A204.1 (cell line): ENCODE measurements at regions not wholly inside any gene's neighbourhood (a gene's known extent, or its start where the extent isn't known, plus 50 kb on each side); places are given as distances from the start of the nearest gene placed in this dataset.

ENCODE experiments used
- FAIRE-seq: peaks from 2 replicates; lab custom pipeline; 2012; peaks lifted over from hg19 to GRCh38; lab: Jason Lieb, UNC

- no peak for FAIRE-seq
Measured at GRCh38 chrX:94041881-94042280, 367.9 kb downstream of the FAM133A start.

DNA sequence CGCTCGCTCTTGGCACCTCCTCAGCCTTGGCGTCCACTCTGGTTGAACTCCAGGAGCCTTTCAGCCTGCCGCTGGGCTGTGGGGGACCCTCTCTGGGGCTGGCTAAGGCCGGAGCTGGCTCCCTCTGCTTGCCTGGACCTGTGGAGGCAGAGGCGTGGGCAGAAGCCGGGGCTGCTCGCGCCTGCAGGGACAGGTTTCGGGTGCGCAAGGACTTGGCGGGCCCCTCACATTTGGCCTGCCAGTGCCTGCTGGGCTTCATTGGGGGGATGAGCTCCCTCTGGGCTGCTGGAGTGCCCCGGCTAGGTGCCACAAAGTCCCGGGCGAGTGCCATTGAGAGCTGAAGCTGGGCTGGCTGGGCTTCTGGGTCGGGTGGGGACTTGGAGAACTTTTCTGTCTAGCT, 371.7 kb downstream of the FAM133A start:
- FAIRE-seq, result no peak

GRCh38 chrX:94051926-94052325, 377.9 kb downstream of the FAM133A start:
- no peak for FAIRE-seq

DNA sequence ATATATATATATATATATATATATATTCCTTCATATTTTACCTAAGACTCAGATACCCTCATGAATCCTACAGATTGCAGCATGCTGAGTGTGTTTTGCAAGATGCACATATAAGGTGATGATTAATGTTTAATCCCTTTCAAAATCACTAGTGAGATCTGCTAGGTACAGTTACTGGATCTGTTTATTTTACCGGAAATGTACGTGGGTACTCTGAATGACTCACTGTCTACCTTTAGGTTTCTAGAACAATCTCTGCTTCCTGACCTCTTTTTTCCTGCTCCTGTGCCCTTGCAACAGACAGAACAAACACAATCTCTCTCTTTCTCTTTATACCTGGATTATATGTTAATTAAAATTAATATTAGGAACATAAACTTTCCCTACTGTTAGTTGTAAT, 379.6 kb downstream of the FAM133A start:
- FAIRE-seq, result no peak

- no peak for FAIRE-seq
Measured at GRCh38 chrX:94057385-94057784, 383.4 kb downstream of the FAM133A start.

DNA sequence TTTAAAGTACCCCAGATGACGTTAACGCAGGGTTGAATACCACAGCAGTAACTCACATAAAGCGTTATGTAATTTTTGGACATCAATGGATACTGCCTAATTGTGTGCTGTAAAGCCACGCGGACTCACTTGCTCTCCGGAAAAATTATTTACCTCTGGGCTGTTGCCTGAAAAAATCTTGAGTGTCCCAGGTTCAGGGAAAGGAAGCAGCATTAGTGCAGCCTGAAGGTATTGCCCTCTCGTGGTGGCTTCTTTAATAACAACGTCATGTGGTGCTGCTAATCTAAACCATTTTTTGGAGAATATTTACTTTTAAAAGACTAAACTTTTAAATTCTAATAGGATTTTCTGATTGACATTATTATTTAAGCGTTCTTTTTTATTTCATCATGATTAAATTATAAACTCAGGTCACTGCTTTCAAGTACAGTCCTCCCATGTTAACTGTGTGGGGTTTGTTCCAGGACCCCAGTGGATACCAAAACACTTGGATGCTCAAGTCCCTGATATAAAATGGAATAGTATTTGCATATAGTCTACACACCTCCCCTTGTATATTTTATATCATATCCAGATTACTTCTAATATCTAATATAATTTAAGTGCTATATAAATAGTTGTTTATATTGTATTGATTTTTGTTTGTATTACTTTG, 384.8 kb downstream of the FAM133A start:
- FAIRE-seq, result peak; percentile 46

DNA sequence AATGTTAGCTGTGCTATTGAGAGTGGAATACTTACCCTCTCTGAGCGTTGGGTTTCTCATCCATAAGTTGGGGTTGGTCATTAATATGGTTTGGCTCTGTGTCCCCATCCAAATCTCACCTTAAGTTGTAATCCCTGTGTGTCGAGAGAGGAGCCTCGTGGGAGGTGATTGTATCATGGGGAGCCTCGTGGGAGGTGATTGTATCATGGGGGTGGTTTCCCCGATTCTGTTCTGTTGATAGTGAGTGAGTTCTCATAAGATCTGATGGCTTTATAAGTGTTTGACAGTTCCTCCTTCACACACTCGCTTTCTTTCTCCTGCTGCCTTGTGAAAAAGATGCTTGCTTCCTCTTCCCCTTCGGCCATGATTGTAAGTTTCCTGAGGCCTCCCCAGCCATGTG, 391.1 kb downstream of the FAM133A start:
- no peak for FAIRE-seq

DNA sequence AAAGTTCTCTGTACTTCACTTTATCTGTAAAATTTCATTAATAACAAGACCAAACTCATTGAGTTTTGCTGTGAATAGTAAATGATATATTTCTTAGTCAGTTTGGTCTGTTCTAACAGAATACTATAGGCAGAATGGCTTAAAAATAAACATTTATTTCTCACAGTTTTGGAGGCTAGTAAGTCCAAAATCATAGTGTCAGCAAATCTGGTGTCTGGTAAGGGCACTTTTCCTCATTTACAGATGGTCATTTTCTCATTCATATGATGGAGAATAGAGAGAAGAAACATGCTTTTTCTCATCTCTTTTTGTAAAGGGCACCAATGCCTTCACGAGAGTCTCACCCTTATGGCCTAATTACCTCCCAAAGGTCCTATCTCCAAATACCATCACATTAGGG, 415.1 kb downstream of the FAM133A start:
- no peak for FAIRE-seq

DNA sequence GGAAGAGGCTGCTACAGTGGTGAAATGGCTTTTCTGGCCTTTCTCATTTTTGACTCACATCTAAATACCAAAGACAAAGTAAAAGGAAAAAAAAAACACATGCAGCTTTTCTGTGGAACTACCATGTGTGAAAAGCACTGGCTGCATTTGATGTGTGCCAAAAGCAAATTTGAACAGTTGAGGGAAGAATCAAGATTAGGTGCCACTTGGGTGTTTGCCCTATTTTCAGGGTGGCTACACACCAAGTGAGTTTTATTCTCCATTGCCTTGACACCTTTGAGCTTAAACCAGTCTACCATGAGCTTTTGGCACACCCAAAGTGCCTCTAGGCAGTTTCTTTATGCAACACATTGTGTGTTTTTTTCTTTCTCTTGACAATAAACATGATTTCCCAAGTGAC, 423.9 kb downstream of the FAM133A start:
- FAIRE-seq, result no peak

DNA sequence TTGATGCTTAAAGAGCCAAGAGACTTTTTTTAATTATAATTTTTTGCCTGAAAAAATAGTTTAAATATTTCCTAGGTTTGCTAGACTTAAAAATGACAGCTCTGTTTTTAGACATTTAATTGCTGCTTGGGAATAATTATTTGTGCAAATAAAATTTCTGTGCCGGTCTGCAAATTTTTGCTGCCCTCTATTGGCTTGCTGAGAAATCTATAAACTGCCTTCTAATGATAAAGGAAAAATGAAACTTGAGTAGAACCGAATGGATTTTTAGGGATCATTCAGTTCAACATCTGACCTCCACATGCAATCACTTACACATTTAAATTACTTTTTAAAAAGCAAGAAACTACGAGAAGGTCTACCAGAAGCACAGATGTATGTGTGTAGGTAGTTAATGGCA, 434.0 kb downstream of the FAM133A start:
- FAIRE-seq, result peak; percentile 71

GRCh38 chrX:94114362-94114761, 440.4 kb downstream of the FAM133A start:
- no peak for FAIRE-seq

- no peak for FAIRE-seq
Measured at GRCh38 chrX:94121799-94122198, 447.8 kb downstream of the FAM133A start.

DNA sequence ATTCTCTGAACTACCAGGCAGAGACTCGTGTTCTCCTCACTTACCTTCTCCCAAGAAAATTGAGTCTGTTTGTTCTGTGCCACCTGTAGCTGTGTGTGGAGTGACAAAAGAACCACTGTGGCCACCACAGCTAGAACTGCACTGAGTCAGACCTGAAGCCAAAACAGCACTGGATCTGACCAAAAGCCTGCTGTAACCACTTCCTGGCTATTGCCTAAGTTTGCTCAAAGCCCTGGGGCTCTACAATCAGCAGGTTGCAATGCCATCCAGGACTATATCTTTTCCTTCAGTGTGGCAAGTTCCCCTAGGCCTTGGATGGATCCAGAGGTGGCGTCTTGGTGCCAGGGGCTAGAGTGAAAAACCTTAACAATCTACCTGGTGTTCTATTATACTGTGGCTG, 449.1 kb downstream of the FAM133A start:
- FAIRE-seq, result no peak

- FAIRE-seq, result no peak
Measured at GRCh38 chrX:94162971-94163370, 489.0 kb downstream of the FAM133A start.

DNA sequence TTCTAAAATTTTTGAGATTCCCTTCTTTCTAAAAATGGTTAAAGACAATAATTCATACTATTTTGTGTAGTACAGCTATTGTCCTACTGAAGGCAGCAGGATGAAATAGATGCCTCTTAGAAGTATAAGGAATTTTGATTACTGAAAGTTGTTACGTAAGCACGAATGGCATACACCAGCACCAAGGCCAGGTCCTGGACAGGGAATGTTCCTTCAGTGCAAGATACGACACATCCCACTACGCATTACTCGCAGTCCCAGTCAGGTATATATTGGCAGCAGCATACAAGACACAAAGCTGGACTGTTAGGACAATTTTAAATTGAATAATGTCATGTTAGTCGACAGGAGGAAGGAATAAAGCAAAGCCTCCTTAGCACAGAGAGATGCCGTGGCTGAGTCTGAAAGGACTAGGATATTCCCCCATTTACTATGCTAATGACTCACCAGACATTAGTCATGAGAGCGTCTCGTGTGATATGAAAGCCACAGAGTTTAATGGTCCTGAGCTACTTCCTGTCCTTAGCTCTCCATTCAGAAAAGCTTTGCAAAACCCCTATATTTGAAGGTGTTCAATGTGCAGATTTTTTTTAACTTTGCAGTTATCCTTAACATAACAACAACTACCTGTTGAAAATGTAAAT, 504.3 kb downstream of the FAM133A start:
- FAIRE-seq, result no peak

GRCh38 chrX:94204524-94204923, 530.5 kb downstream of the FAM133A start:
- FAIRE-seq, result no peak

- FAIRE-seq, result no peak
Measured at GRCh38 chrX:94216738-94217137, 542.7 kb downstream of the FAM133A start.

DNA sequence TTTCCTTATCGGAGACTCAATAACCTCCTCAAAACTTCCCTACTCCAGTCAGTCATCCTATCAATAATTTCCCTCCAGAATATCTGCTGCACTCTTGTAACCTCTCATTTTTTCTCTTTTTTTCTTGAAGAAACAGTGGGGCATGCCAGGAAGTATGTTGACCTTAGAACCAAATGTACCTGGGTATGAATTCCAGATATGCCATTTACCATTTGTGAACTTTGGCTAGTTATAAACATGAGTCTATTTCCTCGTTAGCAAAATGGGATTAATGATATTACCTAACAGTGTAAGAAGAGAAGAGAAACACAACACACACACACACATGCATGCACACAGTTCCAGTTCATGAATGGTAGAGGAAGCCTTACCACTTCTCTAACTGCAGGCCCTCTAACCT, 578.2 kb downstream of the FAM133A start:
- FAIRE-seq, result no peak

DNA sequence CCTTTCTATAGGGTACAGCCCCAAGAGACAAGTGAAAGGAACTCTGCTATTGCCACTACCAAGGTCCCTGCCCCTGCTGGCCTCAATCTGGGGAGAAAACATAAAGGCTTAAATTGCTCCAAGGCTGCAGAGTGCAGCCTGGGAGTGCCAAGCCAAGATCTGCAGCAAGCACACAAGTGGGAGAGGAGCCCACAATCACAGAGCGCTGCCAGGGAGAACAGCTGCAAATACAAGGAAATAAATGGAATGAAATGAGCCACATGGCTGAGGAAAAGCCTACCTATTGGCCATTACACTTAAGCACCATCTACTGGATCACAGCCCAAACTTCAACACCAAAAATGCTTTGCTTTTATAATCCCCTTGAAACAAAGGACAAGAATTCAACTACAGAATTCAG, 582.4 kb downstream of the FAM133A start:
- FAIRE-seq, result no peak

DNA sequence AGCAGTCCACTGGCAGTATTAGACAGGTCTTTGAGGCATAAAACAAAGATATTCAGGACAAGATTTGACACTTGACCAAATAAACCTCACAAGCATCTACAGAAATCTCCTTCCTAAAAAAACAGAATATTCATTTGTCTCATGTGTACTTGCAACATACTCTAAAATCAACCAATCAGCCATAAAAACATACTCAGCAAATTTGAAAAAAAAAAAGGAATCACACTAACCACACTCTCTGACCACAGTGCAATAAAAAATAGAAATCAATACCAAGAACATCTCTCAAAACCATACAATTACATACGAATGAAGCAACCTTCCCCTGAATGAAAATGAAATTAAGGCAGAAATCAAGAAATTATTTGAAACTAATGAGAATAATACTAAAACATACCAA, 591.3 kb downstream of the FAM133A start:
- FAIRE-seq, result no peak

DNA sequence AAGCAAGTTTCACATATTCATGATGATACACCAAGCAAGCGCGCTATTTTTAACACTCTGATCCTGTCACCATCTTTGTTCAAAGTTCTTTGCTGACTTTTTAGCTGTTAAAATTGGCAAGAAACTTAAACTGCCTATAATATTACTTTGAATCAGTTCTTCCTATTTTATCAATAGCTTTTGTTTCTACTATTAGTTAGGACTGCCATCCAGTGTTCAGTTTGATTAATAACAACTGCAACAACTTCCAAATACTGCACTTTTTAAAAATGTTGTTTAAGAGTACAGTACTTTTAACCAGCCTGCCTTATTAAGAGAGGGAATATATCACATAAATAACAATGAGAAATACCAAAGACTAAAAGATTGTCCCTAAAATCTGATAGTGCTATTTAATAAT, 614.3 kb downstream of the FAM133A start:
- peak; percentile 71 for FAIRE-seq

DNA sequence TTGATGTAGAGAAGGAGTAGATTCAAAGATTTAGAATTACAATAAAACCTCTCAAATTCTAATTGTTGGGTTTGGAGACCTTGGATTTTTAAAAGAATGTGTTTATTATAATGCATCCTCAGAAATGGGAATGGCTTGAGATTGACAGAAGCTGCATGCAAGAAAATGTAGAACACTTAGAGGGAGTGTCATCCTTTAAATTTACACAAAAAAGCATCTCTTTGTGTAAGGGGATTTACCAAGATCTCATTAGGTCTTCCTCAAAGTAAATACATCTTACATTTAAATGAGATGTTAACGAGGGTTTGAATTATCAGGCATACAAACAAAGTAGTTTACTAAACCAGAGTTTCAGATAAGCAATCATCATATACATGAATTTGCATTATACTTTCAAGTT, 615.0 kb downstream of the FAM133A start:
- FAIRE-seq, result peak; percentile 9

DNA sequence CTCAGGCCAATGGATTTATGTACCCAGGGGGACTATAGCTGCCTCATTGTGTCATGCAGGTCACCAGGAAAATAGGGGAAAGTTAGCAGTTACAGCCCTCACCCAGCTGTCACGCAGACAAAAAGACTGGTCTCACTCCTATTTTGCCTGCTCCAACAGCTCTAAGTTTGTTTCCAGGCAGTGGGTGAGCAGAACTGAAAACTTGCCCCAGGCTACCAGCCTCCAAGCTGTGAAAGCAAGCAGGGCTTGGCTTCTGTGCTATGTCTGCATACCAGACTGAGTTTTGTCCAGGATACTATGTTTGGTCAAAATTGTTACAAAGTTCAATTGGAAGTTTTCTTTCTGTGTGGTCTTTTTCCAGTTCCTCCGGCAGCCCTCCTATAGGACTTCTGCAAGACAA, 628.4 kb downstream of the FAM133A start:
- FAIRE-seq, result no peak

- FAIRE-seq, result no peak
Measured at GRCh38 chrX:94329182-94329581, 655.2 kb downstream of the FAM133A start.
